AG09319 (cell line): ENCODE measurements at regions not wholly inside any gene's neighbourhood (a gene's known extent, or its start where the extent isn't known, plus 50 kb on each side); places are given as distances from the start of the nearest gene placed in this dataset.

Source experiments
- DNase-seq: peaks from one replicate; pipeline ENCODE4 v3.0.0-alpha.2; 2010; ENCODE audit warnings: low read depth; ENCODE audit errors: extremely low read depth
- CTCF ChIP-seq: IDR thresholded peaks from 2 replicates; pipeline ENCODE4 v1.5.1; 2011; ENCODE audit warnings: low read depth, mild to moderate bottlenecking, inconsistent platforms, low read length, moderate library complexity

- no peak for DNase-seq
- TF ChIP-seq CTCF: no peak
Measured at GRCh38 chr15:77844798-77845446, 212.2 kb upstream of the LINGO1 start.

DNA sequence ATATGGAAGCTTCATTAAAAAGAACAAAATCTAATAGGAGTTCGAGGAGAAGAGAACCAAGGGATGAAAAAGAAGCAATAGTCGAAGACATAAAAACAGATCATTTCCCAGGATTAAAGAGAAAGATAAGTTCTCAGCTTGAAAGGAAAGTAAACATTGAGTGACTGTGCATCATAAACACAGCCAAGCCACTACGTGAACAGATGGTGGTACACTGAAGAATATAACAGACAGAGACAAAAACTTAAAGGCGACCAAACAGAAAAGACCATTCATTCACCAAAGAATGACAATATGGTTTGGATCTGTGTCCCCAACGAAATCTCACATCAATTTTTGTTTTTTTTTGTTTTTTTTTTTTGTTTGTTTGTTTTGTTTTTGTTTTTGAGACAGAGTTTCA is 210.8 kb upstream of the LINGO1 start:
- TF ChIP-seq CTCF: no peak
- DNase-seq: no peak

GRCh38 chr15:77840991-77841775 is 208.5 kb upstream of the LINGO1 start:
- no peak for DNase-seq
- no peak for TF ChIP-seq CTCF

DNA sequence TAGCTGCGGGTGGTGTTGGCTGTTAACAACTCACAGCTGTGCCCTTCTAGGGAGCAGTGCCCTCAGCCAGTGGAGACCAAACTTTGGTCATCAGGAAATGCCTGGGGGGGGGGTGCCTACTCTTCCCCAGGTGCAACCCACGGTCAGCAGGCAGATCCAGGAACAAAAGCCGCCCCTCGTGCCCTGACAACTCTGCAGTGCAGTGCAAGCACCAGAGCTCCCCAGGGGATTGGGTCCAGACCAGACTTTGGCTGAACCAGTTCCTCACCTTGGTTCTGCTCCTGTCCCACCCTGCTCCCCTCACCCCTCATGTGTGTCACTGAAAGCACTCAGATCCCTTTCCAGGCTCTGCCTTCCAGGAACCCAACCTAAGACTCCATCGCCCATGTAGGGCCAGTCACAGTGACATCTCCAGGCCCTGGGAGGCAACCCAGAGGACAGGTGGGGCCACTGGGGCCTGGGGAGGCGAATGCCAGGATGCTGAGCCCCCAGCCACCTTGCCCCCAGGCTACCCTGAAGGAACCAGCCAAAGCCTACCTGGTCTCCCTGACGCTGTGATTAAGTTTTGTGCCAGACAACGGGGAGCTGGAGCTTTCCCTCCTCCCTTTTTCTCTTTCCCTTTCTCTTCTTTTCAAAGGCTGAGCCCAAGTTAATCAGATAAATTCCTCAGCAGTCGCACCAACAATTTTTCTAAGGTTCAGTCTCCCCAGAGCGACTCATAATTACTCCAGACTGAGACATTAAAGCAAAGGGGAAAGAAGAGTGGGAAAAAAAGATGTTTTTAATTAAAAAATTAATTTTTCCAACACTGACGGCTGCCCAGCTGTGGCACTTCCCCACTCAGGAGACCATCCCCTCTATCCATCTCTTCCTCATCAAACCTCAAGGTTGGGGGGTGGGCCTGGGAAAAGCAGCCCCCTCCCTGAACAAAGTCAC is 207.5 kb upstream of the LINGO1 start:
- DNase-seq: no peak
- TF ChIP-seq CTCF: no peak

DNA sequence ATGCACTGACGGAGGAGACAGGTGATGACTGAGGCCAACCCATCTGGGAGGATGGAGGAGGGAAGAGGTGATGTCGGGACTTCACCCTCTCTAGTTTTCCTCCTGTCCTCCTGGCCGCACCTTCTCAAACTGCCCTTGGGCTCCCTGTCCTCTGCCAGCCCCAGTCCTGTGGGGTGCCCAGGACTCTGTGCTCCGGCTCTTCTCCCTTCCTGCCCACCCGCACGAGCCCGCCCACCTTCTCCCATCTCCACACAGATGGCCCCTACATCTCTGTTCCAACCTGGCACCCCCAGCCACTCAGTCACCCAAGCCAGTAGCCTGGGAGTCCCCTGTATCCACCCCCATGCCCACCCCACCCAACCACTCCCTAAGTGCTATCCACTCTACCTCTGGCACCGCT is 206.7 kb upstream of the LINGO1 start:
- DNase-seq: no peak
- TF ChIP-seq CTCF: no peak

DNA sequence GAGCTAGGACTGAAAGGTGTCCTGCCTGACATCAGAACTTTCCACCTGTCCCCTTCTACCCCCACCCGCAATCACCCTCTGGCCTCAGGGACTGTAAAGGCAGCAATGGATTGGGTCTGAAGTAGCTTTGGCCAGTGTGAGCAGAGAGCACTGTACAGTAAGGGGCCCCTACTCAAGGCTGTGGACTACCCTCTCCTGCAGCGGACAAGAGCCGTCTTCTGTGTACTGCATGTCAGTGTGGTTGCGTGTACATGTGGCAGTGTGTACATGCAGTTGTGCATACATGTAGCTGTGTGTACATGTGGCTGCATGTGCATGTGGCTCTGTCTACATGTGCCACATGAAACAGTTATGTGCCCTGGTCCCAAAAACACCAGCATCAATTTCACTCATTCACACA is 205.9 kb upstream of the LINGO1 start:
- DNase-seq: no peak
- no peak for TF ChIP-seq CTCF

DNA sequence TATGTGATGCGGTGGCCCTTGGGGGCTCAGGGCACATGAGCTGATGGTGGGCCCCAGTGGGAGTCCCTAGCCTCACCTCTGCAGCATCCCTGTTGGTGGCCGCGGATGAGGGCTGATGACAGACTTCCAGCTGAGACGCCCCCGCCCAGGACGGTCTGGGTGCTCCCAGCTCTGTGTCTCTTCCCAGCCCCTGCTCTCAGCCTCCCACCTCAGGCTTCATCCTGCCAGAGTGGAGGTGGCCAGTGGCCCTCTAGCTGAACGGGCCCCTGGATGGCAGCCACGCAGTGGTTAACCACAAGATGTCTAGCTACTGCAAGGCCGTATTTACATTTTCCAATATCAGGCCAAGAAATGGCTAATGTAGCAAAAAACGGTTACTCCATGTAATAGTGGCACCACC is 205.3 kb upstream of the LINGO1 start:
- DNase-seq: no peak

More for the DNA sequence above, 205.3 kb upstream of the LINGO1 start:
- TF ChIP-seq CTCF: no peak
